ENCODE measurements at regions not wholly inside any gene's neighbourhood (a gene's known extent, or its start where the extent isn't known, plus 50 kb on each side); places are given as distances from the start of the nearest gene placed in this dataset.

DNA sequence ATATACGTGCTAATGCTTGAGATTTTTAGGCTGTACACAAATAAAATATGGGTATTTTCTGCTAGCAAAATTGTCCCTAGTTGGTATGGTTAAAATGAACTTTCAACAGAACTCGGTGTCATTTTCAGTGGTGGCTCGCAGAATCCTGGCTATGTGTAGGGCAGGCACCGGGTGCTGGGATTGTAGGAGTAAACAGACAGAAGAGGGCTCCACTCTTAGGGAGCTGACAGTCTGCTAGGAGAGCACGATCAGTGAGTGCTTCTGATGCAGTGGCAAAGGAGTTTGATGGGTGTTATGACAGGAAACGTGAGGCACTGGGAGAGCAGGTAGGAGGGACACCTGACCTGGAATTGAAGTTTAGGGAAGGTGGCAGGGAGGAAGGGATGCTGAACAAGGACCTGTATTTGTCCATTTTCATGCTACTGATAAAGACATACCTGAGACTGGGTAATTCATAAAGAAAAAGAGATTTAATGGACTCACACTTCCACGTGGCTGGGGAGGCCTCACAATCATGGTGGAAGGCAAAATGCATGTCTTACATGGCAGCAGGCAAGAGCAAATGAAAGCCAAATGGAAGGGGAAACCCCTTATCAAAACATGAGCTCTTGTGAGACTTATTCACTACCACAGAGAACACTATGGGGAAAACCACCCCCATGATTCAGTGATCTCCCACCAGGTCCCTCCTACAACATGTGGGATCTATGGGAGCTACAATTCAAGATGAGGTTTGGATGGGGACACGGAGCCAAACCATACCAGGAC, 105.4 kb upstream of the LCLAT1 start:
- no peak for DNase-seq

DNA sequence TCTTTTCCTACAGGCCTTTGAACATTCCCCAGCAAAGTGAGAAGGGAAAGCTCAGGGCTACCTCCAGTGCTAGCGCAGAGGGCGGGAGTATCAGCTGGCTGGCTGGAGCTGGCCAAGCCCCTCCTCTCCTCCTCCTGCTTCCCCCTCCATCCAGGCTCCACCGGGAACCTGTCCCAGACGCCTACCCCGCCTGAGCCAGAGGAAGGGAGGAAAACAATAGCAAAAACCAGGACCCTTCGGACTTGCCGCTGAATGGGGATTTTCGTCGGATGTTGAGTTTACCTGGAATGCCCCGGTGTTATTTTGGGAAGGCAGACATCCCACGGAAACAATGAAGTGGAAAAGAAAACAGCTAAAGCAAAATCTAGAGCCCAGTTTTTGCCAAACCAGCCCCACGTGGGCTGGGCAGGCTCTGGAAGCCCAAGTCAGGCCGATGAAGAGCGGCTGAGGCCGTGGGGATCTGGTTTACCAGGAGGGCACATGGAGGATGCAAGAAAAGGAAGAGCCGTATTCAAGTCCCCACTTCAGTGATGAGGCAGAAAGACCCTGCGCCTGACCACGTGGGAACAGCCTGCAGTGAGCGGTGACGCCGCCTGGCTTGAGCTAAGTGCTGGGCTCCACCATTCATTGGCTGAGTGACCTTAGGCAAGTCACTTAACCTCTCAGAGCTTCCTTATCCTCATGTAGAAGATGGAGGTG, 100.4 kb upstream of the LCLAT1 start:
- no peak for DNase-seq

DNA sequence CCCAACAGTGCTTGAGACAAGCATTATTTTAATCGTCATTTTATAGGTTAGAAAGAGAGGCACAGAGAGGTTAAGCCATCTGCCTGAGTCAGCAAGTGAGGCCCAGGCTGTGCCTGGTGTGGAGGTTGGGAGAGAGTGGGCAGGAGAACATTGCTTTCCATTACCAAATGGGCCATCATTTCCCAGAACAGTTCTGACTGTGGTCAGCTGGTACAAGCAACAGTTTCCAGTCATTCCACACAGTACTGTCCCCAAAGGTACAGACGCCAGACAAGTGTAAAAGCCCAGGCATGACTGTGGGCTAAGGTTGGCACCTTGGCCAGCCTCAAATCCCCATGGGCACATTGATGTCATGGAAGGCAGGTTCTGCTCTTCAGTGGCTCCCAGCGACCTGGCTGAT, 98.2 kb upstream of the LCLAT1 start:
- no peak for DNase-seq

DNA sequence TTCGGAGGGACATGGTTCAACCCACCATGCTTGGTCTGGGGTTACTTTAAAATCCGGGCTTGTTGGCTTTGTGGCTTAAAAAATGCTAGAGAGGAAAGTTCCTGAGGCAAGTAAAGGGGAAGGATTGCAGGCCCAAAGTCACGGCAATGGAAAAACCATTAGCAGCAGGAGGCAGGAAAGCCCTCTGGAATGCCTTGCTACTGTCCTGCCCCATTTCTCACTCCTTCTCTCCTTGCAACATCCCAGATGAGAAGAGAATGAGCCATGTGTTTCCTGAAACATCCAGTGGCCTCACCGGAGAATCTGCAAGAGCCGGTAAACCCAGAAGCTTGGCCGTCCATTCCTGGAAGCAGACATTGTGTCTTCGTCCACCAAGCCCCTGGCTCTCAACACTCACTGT, 97.4 kb upstream of the LCLAT1 start:
- DNase-seq, result no peak

DNA sequence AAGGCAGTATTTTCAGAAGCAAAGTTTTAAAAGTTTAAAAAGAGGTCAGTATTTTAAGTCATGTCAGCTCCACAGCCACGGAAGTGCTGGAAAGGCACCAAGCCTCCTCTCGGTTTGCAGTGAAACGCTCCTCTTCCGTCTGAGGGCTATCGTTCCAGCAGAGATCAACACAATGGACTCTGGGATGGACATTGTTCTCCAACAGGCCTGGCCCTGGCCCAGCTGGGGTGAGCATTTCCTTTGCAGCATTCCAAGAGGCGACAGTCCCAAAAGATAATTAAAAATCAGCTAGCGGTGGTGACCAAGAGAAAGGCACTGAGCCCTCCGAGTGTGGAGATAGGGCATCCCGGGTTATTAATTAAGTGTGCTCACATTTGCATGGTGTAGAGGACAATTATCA, 95.9 kb upstream of the LCLAT1 start:
- DNase-seq, result no peak

DNA sequence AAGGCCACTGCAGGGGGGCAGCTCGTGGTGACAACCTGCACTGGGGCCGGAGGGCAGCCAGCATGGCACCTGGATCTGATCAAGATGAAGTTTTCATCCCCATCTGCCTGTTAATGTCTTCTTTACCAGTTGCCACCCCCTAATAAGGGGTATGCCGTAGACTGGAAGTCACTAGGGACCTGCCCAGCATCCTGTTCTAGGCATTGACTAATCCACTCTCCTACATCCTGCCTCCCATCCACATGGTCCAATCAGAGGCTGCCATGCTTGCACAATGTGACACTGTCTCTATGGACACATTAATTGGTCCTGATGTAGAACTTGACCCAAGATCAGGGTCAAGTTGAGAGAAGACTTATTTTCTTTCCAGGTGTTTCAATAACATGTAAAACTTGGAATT, 95.1 kb upstream of the LCLAT1 start:
- no peak for DNase-seq

DNA sequence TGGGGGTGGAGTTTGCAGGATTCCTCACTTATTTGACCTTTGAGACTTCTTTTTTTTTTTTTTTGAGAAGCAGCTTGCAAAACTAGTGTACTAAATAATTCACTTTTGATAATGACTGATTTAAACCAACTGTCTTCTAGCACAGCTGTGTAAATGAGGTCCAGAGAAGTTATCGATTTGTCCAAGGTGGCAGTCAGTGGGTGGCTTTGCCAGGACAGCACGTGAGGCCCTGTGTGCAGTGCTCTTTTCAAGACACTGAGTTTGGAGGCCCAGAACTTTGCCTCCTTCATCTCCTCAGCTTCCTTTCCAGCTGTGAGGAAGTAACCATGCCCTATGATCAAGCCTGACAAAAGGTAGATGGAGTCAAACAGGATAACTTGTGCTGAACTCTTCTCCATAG, 92.9 kb upstream of the LCLAT1 start:
- no peak for DNase-seq

DNA sequence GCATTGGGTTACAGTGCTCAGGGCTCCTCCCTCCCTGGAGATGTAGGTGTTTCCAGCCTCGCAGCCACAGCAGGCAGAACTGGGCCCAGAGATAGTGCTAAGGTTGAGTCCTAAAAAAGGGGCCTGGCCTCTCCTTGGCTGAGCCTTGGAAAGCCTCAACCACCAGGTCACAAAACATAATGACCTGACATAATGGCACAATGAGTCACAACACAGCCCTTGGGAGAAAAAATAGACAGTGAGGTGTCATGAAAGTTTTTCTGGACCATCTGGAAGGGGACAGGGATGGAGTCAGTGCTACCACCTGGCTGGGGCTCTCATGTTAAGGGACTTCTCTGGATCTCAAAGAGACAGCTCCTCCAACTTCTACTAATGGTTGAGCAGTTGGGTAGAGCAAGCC, 92.4 kb upstream of the LCLAT1 start:
- no peak for DNase-seq

DNA sequence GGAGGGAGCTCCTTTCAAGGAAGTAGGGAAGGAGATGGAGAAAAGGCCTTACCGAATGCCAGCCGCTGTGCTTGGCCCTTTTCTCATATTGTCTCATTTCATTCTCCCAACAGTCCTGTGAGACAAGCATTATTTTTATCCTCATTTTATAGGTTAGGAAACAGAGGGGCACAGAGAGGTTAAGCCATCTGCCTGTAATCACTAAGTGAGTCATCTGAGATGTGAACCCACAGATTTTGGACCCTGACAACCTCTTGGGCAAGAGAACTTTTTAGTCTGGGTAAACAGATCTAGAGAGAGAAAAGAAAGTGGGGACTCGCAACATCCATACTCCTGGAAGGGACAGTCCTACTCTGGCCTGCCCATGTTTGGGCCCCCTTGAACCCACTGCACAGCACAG, 91.7 kb upstream of the LCLAT1 start:
- no peak for DNase-seq

DNA sequence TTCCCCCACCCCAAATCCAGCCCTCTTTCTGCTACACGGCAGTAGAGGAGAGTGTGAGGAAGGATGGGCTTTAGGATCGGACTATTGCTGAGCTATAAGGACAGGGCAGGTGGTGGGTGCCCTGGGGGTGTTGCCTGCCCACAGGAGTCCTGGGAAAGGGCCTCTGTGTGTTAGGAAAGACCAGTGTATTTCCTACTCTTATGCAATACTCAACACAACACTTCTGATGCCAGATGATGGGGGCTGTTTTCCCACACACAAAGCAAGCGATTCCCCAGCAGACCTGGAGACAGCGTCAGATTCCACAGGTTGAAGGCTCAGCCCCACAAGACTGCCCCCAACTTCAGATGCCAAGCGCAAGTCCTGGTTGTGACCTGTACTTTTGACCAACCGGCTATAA, 91.0 kb upstream of the LCLAT1 start:
- no peak for DNase-seq

DNA sequence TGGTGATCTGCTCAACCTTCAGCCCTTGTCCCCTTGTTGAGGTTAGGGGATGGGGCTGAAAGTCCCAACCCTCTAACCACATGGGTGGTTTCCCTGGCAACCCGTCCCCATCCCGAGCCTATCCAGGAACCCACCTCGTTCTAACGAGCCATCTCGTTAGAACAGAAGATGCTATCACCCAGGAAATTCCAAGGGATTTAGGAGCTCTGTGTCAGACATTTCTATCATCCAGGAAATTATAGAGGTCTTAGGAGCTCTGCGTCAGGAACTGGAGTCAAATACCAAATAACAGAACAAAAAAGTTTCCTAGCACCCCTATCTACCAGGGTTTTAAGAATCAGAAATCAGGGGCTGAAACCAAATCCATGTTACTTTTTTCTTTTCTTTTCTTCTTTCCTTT, 90.3 kb upstream of the LCLAT1 start:
- DNase-seq, result no peak

DNA sequence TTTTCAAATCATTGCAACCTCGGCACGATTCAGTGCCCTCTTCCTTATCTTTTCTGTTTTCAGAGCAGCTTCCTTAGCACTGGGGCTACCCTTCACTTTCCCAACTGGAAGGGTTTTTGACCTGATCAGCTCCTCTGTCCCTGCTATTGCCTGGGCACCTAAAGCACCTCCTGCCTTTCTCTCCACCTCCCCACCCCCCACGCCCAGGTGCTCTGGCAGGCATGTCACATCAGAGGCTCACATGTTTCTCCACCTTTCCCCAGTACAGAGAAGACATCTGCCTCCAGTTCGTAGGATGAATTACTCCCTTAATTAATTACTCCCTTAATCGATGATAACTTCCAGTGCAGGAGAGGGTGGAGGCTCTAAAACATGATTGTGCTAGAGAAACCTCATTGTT, 88.7 kb upstream of the LCLAT1 start:
- DNase-seq, result no peak

DNA sequence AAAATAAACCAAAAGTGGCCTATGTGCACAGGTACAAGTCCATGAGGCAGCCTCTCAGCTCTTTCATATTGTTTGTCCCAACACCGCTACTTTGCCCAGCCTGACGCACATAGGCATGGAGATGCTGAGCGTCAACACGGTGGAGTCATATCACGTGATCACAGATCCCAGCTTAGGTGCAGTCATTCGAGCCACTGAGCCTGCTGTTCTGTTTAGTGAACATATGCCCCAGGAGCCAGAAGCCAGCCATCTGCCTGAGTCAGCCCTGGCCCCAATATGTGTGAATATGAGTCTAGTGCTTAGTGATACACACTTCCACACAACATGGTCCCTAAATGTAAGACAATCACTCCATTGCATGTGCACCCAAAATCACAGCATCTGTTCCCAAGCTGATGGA, 88.2 kb upstream of the LCLAT1 start:
- no peak for DNase-seq

DNA sequence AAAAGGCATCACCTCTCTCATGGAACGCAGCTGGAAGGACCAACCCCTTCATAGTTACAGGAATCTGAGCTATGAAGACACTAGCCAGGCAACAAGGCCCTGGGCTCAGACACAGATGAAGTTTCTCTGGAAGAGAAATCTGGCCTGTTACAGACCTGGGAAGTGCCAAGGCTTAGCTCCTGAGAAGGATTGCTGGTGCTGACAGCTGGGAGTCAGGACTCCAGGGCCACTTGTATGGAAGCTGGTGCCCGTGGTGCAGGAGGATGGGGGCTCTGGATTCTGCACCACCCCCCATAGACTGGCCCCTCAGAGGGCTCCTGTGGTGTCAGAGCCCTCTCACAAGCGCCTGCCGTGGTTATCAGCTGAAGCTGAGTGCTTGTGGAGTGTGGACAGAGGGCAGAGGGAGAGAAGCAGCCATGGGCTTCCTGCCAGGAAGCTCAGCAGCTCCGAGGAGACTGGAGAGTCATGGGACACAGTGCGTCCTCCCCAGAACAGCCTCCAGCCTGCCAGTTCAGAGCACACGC, 87.3 kb upstream of the LCLAT1 start:
- peak; percentile 18 for DNase-seq

DNA sequence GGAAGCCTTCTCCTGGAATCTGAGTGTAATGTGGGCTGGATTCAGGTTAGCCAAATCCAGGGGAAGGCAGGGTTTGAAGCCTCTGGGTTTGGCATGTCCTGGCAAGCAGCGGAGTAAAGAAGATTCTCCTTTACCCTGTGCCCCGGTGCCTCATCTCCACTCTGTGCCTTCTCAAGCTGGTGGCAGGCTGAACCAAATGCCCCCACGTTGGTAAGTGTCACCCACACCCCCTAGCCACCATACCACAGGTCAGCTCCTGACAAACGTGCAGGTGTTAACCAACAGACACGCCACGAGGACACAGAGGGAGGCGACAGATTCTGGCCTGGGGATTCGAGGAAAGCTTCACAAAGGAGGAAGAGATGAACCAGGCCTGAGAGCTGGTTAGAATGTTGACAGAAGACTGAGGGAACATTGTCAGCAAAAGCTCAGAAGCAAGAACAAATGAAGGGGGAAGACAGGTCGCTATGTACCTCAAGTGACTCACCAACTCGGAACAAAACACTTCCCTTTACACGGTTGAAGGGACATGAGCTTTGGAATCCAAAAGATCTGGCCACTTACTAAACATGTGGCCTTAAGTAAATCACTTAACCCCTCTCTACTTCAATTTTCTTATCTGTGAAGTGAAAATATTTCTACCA, 85.2 kb upstream of the LCLAT1 start:
- no peak for DNase-seq

DNA sequence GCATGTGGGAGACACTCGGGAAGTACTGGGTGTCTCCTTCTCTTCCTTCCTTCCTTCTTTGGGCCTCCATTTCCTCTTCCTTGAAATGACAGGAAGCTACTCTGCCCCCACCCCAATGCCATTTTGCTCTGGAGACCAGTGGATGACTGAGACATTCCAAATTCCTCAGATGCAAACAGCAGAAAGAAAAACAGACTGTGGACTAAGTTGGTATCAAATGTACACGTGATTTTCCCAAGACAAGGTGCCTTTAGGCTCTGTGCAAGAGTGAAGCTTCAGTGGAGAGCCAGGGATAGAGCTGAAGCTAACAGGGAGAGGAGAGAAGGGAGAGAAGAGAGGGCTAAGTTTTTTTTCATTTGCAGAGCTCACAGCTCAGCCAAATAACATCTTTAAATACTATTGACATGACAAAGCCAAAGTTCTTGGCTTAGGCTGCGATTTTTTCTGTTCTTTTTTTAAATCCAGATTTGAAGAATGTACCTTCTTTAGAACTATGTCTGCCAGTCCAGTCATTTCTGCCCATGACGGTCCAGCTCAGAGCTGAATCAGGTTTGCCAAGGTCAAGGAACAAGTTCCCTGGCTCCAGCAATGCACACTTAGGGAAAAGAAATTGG, 84.5 kb upstream of the LCLAT1 start:
- no peak for DNase-seq

DNA sequence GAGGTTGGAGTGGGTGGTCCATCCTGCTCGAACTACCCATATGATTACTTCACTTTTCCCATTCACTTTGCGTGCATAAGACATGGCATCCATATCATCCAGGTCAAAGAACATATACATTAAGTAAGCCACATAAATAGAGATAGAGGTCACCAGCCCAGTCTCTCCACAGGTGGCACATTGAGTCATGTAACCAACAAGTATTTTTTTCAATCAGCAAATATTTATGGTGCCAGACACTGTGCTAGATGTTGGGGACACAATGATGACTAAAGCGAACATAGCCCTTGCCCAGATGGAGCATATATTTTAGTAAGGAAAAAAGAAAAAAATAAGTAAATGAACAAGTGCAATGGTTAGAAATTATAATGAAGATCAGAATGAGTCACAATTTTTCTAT, 83.6 kb upstream of the LCLAT1 start:
- no peak for DNase-seq

DNA sequence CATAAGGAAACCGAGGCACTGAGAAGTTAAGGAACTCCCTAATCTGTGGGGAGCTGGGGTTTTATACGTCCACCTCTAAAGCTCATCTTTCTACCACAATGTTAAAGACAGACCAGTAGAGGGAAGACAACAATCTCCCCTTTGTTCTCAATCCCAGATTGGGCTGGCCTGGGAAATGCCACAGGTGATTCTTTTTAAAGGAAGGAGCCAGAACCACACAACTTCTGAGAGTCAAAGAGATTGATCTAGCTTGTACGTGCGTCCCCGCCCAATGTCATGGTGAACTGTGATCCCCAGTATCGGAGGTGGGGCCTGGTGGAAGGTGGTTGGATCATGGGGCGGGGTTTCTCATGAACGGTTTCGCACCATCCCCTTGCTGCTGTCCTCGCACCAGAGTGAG, 81.8 kb upstream of the LCLAT1 start:
- no peak for DNase-seq

DNA sequence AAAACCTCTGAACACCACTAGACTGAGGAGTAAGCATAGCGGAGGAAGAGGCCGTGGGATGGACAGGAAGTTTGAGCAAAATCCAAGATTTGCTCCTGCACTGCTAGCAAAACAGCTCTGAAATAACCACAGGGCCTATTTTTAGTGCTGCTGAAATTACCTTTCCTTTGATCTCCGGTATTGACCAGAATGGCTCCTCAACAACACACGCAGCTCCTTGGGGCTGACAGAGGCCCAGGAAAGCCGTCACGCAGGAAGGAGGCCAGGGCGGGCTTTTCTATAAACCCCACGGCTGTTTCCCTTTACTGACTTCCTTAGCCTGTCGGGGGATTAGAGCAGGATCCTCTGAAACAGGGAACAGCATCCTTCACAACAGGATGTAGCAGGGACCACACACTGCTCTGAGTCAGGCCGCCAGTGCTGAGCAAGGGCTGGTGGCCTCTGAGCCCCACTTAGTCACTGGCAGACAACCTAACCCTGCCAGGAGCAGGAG, 80.8 kb upstream of the LCLAT1 start:
- no peak for DNase-seq

DNA sequence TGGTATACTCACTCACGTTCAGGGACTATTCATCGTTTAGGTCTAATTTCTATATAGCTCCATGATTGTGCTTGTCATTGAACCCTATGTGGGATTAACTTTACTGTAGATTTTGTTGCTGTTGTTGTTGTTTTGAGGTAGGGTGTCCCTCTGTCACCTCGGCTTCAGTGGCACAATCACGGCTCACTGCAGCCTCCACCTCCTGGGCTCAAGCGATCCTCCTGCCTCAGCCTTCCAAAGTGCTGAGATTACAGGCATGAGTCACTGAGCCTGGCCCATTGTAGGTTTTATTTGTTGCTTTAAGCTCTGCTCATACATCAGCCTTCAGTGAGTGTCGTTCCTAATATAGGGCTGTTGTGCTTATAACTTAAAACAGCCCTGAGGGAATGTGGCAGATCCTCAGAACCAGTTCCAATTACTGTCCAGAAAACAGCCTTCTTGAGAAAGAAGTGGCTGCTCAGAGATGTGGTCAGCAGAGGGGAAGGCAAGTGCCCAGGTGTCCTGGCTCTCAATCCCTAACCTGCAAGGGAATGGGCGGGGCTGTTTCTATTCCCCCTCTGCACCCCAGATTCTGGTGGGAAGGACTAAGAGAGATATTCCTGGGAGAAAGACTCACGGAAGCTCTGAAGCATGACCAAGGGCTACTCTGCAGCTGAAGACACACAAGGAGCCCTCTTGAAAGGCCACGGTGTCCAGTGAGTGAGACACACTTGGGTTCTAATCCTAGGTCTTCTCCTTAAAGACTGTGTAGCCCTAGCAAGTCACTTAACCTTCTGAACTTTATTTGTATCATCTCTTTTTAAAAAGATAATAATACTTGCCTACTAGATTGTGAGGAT, 79.6 kb upstream of the LCLAT1 start:
- DNase-seq, result no peak

DNA sequence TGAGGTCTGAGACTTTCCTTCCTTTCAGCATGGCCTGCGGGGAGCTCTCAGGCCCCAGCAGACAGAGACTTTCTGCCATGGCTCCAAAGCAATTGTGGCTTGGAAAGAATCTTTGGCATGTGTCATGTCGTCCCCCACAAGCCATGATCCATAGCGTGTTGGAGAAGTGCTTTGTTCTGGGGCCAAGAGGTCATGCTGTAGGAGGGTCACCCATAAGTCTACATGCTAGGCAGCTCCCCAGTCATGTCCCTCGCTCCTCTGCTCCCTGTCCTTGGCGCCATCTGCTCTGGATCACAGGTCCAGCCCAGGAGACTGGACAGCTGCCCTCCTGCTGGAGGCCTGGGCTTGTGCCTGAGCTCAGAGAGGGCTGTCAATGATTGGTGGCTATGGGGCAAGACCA, 78.8 kb upstream of the LCLAT1 start:
- no peak for DNase-seq

DNA sequence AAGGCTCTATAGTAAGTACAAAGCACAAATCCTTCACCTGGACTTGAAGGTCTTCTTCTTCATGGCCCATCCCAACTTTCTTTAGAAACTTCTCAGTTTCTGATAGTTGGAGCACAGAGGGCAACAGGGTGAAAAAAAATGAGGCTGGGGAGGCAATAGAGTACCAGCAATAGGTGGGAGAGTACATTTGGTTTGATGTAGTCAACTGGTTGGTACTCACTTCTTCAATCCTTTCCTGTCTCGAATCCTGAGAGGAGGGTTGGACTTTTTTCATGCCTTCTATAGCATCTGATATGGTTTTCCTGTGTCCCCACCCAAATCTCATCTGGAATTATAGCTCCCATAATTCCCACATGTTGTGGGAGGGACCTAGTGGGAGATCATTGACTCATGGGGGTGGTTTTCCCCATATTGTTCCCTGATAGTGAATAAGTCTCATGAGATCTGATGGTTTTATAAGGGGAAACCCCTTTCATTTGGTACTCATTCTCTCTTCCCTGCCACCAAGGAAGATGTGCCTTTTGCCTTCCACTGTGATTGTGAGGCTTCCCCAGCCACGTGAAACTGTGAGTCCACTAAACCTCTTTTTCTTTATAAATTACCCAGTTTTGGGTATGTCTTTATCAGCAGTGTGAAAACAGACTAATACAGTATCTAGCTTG, 75.9 kb upstream of the LCLAT1 start:
- DNase-seq, result no peak
